Esophagus mucosa (tissue), 1 donor: ENCODE measurements at regions not wholly inside any gene's neighbourhood (a gene's known extent, or its start where the extent isn't known, plus 50 kb on each side); places are given as distances from the start of the nearest gene placed in this dataset.
"Not testable (repeated sequence)": the region's sequence is repeated elsewhere in the genome, so short reads cannot be mapped to it uniquely, and the experiment has no call there.

Experiments used
- ATAC-seq: fragments of 200-7000 bp; cut with Tn5 transposase; one replicate; pipeline ENCODE4 v1.9.1; 2020
- donor health status: DM: yes; HTN: yes; CAD: no.

DNA sequence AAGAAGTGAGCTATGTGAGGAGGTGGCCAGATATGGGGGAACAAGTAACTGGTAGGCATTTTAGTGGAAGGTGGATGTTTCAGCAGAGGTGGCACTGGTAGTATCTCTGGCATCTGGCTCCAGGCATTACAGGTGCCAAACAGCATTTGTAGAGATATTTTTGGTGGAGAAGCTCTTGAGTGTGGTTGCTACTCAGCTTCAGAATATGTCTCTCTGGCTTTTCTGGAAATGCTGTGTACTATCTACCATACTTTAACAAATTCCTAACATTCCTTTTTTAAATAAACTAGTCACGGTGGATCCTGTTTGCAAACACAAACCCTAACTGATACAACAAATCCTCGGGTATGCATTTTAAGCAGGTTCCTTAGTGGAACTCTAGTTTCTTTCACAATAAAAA, 128.0 kb downstream of the BARX2 start:
- ATAC-seq, result no peak

DNA sequence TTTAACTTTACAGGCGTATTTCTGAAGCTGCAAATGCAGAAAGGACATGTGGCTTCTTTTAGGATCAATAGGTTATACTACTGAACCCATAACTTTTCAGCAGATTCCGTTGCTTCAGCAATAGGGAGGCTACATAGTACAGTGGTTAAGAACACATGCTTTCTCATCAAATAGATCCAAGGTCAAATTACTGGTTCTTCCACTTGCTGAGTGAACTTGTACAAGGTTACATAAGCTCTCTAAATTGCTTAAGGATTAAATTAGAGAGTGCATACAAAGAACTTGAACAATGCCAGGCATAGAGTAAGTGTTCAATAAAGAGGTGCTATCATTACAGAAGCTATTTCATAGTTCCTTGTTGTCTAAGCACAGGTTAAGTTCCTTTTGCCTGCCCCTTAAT, 129.6 kb downstream of the BARX2 start:
- ATAC-seq, result peak; percentile 89

DNA sequence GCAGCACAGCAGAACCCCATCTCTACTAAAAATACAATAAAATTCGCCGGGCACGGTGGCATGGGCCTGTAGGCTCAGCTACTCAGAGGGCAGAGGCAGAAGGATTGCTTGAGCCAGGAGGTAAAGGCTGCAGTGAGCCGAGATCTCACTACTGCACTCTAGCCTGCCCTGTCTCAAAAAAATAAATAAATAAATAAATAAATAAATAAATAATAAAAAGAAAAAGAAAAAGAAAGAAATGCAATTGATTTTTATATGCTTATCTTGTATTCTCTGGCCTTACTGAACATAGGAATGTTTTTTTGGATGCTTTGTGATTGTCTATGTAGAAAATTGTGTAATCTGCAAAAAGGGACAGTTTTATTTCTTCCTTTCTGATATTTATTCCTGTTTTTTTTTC, 132.5 kb downstream of the BARX2 start:
- no peak for ATAC-seq

DNA sequence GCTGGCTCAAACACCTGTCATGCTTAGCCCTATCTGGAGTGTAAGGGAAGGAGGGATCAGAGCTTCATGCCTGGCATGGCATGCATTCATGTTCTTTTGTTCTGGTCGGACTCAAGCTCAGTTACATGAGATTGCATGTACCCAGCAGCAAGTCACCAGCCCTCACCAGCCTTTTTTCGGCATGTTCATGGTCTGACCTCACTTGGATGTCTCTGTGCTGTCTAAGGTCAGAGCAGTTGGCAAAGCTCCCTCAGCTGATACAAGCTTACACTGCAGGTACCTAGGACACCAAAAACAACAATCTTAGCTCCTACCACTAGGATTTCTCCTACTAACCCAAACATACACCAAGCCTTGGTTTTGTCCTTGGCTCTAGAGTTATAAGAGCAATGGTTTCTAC, 152.6 kb downstream of the BARX2 start:
- no peak for ATAC-seq

DNA sequence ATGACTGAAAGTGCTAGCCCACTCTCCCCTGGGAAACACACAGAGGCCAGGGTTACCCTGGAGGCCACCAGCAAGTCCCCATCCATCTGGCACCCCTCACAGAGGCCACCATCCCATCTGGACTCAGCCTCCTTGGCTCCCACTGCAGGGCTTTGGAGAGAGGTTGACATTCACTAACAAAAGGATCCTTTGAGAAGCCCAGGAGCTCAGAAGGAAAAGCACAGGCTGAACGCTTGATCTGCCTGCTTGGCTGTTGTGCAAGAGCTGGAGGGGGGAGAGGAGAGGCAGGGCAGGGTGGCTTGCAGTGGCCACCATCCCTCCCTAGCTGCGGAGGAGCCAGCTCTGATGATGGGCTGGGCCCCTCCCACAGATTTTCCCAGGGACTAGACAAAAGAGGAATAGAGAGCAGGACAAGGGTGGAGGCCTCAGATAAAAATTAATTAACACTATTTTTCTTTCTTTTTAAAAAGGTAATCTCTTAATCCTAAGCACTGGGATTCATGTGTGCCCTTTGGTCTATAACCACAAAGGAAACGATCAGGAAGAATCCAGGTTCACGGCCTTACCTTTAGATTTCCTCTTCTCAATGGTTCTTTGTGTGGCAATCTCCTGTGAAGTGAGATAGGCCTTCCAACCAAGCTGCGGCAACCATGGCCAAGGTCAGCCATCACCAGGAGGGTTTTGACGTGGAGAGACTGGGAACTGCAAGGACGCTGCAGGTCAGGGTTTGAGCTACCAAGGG, 154.7 kb downstream of the BARX2 start:
- peak; percentile 24 for ATAC-seq

DNA sequence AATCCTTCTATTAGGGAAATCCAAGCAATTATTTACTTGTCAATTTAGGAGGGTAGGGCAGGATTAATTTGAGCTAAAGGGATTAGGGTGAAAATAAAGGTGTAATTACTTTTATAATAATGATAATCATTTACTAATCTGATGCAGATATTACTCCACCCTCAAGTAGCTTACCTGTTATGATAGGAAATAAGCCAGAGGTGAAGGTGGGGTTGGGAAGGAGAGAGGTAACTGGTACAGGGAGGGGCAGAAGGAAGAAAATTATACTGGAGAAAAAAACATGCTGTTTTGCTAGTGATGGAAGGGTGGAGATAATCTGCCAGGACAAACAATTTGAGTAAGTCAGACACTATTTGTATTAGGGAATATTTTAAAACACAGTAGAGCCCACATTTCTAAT, 157.7 kb downstream of the BARX2 start:
- peak; percentile 56 for ATAC-seq

DNA sequence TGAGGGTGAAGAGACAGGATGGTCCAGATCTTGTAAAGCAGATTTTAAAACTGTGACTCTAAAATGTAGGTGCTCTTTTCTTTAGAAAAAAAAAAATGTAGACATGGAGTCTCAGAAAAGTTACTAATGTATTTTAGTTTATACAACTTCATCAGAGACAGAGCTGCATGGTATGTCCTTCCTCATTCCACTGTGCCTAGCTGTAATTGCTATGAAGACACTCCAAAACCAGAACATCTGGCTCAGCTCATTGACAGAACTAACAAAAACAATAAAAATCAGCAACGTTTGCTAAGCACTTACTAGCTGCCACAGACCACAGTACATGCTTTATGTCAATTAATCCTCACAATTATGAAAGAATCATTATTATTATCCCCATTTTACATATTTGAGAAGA, 160.7 kb downstream of the BARX2 start:
- peak; percentile 69 for ATAC-seq

DNA sequence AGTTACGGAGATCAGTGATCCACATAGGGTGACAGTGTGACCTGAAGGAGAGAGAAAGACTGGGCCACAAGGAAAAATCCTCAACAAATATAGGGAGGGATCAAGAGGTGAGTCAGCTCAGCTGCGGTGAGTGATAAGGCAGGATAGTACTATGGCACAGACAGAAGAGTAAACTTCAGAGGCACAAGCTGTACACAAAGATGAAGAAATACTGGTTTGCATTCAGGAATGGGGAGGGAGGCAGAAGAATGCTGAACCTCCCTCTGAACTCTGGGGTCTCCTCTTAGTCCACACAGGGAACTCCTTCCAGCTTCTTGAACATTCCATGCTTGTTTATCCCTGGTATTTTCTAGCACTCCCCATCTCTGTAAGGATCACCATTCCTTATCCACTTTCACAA, 162.7 kb downstream of the BARX2 start:
- ATAC-seq, result peak; percentile 44

DNA sequence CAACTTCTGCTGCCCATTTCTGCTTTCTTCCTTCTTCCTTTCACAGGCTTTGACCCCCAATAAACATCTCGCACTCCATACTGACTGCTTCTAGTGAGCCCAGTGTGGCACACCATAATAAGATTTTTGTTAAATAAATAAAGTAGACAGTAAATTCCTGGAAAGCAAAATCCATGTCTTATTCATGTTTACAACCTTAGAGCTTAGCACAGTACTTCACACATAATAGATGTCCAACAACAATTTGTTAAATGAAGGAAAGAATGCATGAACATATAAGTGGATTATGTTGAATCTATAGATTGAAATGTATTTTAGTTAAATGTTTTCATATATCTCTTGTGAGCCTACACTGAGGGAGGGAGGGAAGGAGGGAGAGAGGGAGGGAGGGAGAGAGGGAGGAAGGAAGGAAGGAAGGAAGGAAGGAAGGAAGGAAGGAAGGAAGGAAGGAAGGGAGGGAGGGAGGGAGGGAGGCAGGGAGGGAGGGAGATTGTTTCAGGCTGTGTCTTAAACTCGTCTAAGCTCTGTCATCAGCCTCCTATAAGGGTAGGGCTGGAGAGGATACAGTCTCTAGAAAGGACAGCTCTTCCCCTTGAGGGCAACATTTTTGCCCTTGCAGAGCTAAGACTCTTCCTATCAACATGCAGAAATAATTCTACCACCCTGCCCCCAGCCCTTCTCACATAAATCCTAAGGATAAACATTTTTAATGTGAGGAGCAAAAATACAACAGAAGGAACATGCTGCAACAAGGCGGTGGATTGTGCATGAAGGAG, 168.1 kb downstream of the BARX2 start:
- no peak for ATAC-seq

DNA sequence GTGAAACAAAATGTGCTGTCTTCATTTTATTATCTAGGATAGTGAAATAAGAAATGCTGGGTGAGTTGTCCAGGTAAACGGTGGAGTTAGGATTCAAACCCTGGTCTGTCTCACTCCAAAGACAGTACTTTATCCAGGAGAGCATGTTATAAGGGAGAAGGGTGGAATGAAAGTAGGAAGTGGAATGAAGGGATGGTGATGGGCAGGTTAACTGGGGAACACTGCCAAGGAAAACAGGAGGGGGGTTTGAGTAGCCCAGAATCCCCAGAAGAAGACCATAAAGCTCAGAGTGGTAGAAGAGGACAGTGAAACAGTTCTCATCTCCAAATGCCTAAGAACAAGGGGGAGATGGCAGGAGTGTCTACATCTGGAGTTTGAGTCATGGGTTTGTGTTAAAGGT, 169.0 kb downstream of the BARX2 start:
- no peak for ATAC-seq

DNA sequence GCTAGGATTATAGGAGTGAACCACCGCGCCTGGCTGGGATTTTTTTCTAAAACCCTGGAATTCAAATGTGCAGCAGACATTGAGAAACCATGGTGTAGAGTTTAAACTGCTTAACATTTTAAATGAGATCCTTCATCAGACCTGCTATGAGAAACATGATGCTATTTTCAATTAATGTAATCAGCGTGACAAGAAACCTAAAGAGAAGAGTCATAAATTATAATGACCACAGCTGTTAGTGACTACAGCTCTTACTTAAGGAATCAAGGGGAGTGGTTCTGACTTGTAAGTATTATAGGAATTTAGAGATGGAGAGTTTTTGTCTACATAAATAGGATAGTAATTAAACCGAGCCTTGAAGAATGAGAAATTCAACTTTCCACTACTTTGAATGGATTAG, 170.6 kb downstream of the BARX2 start:
- no peak for ATAC-seq

DNA sequence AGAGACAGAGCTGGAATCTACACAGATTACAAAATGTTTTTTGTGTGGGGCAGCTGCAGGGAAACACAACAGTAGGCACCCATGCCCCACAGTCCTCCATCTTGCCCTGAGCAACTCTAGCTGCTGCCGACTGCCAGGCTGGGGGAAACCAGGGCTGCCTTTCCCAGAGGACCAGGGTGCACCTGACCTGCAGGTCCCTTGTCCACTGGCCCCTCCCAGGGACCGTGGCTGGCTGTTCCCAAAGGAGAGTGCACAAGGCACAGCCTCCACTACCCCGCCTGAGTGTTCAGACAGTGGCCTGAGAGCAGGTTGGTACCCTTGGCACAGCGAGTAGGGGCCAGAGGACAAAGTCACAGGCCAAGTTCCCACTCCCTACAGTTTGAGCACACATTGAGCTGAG, 181.8 kb downstream of the BARX2 start:
- no peak for ATAC-seq

DNA sequence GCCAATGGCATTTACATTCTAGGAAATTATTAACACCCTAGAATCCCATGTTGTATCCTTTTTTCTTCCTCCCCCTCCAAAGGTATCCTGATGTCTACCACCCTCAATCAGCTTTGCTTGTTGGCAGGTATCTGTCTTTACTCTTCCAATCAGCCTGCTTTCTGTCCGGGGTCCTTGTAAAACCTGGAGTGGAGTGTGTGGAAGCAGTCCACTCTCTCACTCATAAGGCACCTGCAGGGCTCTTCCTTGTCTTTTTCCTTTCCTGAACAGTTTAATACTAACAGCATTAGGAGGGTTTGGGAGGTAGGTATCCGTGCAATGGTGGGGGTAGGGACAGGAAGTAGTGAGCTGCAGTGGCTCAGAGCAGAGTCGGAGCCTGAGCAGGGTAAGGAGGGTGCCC, 193.4 kb downstream of the BARX2 start:
- no peak for ATAC-seq

DNA sequence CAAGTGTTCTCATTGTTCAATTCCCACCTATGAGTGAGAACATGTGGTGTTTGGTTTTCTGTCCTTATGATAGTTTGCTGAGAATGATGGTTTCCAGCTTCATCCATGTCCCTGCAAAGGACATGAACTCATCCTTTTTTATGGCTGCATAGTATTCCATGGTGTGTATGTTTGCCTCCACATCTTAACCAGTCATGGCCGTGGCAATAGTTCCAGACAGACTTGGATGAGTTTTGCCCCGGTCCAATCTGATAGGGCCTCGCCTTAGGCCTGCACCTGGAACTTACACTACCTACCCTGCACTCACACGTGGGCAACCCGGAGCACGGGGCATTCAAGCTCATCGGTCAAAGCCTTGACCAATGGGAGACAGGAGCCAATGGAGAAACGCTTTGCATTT, 197.0 kb downstream of the BARX2 start:
- ATAC-seq, result not testable (repeated sequence)

DNA sequence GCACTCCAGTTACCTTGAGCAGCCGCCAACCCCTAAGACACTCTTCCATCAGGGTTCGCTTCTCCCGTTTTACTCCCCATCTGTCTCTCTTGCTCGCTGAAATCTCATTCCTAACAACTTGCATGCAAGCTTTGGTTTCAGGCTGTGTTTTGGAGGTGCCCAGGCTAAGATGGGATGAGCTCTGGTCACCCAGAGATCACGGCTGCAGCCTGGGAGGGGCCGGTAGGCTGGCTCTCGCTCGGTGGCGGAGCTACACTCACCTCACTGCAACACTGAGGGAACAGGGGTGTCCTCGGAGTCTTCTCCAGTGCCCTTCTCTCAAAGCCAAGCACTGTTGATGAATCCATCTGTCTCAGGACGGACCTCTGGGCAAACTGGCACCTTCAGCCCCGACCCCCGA, 197.5 kb downstream of the BARX2 start:
- ATAC-seq, result no peak

DNA sequence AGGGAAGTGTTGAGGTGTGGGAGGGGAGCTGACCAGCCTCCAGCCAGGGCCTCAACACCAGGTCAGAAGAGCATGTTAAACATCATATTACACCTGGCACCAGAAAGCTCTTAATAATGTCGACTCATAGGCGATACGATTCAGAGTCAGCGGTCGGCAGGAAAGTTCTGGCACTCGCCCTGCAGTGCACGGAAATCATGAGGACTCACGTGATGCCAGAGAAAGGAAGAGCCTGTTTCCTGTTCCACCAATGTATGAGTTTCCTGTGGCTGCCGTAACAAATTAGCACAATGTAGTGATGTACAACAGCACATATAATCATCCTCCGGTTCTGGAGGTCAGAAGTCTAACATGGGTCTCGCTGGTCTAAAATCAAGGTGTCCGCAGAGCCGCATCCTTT, 198.8 kb downstream of the BARX2 start:
- peak; percentile 15 for ATAC-seq

DNA sequence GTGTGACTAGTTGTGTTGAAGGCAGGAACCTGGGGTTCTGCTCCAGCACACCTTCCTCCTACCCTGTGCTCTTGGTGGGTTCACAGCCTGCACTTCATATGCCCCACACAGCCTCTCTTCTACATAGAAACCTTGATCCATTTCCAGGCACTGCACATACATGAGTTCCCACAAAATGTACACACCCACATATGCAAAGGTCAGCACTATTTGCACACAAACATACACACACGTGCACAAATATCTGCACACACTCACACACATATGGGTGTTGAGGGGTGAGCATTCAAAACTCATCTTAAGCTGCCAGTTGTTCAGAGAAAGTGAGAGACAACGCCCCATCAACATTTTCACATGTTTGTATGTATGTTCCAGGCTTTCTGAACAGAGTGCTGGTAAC, 201.0 kb downstream of the BARX2 start:
- ATAC-seq, result no peak

DNA sequence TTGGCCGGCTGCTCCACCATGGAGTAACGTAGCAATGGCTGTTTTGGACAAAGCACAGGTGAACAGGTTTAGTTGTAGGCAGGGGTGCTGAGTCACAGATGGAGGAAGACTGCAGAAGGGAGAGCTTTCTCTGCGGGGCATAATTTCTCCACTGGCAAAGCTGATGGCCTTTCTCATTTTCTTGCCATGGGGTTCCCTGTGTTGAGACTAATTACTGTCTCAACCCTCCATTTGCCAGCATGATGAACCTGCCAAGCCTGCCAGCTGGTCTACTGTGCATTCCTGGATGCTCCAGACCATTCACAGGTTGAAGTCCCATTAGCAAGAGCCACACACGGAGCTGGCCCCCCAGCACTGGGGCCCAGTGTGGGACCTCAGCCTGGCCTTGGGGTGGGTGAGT, 202.4 kb downstream of the BARX2 start:
- ATAC-seq, result peak; percentile 8

DNA sequence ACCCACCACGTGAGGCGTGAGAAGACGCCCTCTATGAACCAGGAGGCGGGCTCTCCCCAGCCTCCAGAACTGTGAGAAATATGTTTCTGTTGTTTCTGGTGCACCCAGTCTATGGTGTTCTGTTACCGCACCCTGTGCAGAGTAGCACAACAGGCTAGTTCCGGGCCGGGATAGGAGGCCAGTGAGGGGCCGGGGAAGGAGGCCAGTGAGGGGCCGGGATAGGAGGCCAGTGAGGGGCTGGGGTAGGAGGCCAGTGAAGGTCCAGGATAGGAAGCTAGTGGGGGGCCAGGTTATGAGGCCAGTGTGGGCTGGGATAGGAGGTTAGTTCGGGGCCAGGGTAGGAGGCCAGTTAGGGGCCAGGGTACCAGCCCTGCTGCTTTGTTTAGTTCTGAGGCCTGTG, 204.6 kb downstream of the BARX2 start:
- peak; percentile 77 for ATAC-seq

DNA sequence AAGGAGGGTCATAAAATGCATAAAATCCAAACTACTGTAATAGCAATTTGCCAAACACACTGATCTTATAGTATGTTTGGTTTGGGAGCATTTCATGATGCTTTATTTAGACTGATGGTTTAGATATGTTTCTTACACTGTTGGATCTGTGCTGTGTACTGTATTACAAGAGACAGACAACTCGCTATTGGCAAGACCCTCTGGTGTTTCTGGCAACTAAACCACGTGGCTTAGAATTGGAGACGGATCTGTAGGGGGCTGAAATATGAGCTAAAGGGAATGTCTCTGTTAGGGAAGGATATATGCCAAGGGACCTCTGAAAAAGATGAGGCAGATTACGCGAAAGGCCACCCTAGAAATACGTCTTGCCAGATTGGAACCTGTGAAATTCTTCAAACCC, 208.7 kb downstream of the BARX2 start:
- ATAC-seq, result no peak

DNA sequence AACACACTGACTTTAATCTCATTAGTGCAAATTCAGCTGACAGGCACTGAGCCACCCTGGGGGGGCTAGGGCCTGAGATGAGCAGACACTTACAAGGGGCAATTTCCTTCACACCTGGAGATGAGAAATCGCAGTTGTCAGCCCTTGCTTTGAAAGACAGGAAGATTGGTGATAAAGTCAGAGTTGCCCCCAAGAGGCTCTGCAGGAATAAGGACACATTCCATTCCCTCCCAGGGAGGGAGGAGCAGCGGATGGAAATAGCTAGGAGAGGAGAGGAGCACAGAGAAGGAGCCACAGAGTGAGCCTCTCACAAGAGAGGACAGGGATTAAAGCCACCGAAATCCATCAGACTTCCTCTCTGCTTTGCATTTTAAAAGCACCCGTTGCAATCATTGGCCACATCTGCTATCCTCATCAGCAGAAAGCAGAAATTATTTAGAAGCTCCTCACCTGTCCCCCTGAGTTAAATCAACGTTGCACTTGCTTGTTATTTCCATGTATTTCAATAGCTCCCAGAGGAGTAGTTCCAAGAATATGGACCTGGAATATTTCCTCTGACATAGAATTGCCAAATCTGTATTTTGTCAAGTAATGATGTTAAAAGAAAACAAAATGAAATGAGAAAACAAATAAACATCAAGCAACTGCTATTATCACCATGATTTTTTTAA, 213.7 kb downstream of the BARX2 start:
- no peak for ATAC-seq

DNA sequence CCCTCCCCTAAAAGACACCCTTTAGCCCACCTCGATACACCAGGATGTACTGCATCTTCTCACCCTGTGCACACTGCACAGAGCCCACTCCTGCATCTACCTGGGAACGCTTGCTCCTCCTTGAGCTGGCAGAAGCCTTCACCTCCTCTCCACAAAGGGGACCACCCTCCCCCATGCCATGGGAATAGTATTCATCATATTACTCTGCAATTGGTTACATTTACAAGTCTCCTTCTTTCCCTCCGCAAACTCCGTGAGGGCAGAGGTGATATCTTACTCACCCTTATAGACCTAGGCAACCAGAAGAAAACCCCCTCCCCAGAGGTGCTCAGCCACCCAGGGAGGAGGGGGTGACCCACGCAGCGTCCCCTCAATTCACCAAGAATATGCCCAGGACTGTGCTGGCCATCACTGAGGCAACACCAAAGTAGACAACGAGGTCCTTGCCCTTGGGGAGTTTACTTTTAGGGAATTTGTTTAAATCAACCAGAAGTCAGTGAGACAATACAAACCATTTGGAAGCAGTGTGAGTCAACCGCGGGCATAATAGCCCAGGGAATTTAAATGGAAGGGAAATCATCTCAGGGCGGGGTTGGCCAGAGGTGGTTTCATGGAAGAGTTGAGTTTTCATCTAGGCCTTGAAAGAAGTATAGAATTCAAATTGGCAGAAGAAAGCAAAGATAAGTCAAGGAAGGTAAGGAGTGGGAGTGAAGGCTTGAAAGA, 214.5 kb downstream of the BARX2 start:
- peak; percentile 51 for ATAC-seq
